Endothelial cell of umbilical vein (primary cell): ENCODE measurements at regions not wholly inside any gene's neighbourhood (a gene's known extent, or its start where the extent isn't known, plus 50 kb on each side); places are given as distances from the start of the nearest gene placed in this dataset.

Source experiments
- EZH2 ChIP-seq: IDR thresholded peaks from 2 replicates; pipeline ENCODE4 v1.6.1; 2012; ENCODE audit warnings: borderline replicate concordance, low read depth, mild to moderate bottlenecking, moderate library complexity, low read length, inconsistent platforms; ENCODE audit not compliant: severe bottlenecking
- GATA2 ChIP-seq: IDR thresholded peaks from 2 replicates; pipeline ENCODE4 v1.7.0; 2011; ENCODE audit warnings: low read depth, mild to moderate bottlenecking, moderate library complexity, mixed read lengths, low read length; ENCODE audit not compliant: insufficient read length, insufficient read depth
- MYC ChIP-seq: IDR thresholded peaks from one replicate; pipeline ENCODE4 v1.6.1; 2011; ENCODE audit warnings: mild to moderate bottlenecking, low read depth, low read length
- POLR2A ChIP-seq: IDR thresholded peaks from 2 replicates; pipeline ENCODE4 v1.6.1; 2012; ENCODE audit warnings: low read depth, mild to moderate bottlenecking, control low read depth, low read length
- POLR2AphosphoS5 ChIP-seq: IDR thresholded peaks from 2 replicates; pipeline ENCODE4 v1.6.1; 2012; ENCODE audit warnings: low read depth, mild to moderate bottlenecking, control low read depth, low read length, moderate library complexity; ENCODE audit not compliant: insufficient read depth
- TF ChIP-seq, protein P1 (sequence below), 2 donors: IDR thresholded peaks; 1 replicate in 1 of 2; 2 replicates in 1 of 2; pipeline ENCODE4 v1.5.1; 2011; ENCODE audit warnings: low read length in 2 of 2, mild to moderate bottlenecking in 2 of 2, moderate library complexity in 2 of 2, control low read depth in 1 of 2, inconsistent platforms in 1 of 2, low read depth in 1 of 2; ENCODE audit not compliant: insufficient read depth in 1 of 2; ENCODE audit errors: extremely low read depth in 1 of 2
- TF ChIP-seq, protein P2 (sequence below): IDR thresholded peaks from 2 replicates; pipeline ENCODE4 v1.6.1; 2011; ENCODE audit not compliant: insufficient read depth, insufficient read length

DNA sequence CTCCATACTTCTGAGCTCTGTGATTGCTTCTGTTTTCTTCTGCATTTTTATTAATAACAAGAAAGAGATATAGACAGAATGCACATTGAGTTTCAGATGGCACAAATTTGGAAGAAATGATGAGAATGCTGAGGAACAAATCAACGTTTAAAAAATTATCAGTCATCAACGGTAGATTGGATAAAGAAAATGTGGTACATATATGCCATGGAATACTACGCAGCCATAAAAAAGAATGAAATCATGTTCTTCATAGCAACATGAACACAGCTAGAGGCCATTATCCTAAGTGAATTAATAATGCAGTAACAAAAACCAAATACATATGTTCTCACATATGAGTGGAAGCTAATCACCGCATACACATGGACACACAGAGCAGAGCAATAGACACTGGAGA, 81.8 kb downstream of the DUSP6 start:
- TF ChIP-seq, protein P1, sequence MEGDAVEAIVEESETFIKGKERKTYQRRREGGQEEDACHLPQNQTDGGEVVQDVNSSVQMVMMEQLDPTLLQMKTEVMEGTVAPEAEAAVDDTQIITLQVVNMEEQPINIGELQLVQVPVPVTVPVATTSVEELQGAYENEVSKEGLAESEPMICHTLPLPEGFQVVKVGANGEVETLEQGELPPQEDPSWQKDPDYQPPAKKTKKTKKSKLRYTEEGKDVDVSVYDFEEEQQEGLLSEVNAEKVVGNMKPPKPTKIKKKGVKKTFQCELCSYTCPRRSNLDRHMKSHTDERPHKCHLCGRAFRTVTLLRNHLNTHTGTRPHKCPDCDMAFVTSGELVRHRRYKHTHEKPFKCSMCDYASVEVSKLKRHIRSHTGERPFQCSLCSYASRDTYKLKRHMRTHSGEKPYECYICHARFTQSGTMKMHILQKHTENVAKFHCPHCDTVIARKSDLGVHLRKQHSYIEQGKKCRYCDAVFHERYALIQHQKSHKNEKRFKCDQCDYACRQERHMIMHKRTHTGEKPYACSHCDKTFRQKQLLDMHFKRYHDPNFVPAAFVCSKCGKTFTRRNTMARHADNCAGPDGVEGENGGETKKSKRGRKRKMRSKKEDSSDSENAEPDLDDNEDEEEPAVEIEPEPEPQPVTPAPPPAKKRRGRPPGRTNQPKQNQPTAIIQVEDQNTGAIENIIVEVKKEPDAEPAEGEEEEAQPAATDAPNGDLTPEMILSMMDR (IDR thresholded peaks at IDR 0.05; ENCODE audit: extremely low read depth in 1 of 2, insufficient read depth in 1 of 2, low read depth in 1 of 2, low read length in 2 of 2), result no peak
- TF ChIP-seq POLR2A, result no peak
- TF ChIP-seq, protein P2, sequence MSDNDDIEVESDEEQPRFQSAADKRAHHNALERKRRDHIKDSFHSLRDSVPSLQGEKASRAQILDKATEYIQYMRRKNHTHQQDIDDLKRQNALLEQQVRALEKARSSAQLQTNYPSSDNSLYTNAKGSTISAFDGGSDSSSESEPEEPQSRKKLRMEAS, result no peak
- no peak for TF ChIP-seq MYC
- no peak for TF ChIP-seq GATA2
- no peak for TF ChIP-seq EZH2
- TF ChIP-seq POLR2AphosphoS5, result no peak
